GM12873 (cell line): ENCODE measurements at regions not wholly inside any gene's neighbourhood (a gene's known extent, or its start where the extent isn't known, plus 50 kb on each side); places are given as distances from the start of the nearest gene placed in this dataset.

ENCODE experiments used
- TF ChIP-seq, protein P1 (sequence below): IDR thresholded peaks from 2 replicates; pipeline ENCODE4 v1.5.1; 2012; ENCODE audit warnings: low read depth, mild to moderate bottlenecking, moderate library complexity, low read length, control low read depth; ENCODE audit not compliant: insufficient read depth; ENCODE audit errors: missing control alignments

DNA sequence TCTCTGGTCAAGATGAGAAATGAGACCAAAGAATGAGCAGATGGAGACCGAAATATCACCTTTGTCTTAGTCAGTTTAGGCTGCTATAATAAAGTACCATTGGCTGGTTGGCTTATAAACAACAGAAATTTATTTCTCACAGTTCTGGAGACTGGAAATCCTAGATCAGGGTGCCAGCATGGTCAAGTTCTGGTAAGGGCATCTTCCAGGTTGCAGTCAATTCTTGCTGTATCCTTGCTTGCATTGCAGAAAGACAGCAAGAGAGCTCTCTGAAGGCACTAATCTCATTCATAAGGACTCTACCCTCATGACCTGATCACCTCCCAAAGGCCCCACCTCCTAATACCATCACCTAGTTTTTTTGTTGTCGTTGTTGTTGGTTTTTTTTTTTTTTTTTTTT lies 52.7 kb upstream of the MKLN1 start:
- TF ChIP-seq, protein P1, sequence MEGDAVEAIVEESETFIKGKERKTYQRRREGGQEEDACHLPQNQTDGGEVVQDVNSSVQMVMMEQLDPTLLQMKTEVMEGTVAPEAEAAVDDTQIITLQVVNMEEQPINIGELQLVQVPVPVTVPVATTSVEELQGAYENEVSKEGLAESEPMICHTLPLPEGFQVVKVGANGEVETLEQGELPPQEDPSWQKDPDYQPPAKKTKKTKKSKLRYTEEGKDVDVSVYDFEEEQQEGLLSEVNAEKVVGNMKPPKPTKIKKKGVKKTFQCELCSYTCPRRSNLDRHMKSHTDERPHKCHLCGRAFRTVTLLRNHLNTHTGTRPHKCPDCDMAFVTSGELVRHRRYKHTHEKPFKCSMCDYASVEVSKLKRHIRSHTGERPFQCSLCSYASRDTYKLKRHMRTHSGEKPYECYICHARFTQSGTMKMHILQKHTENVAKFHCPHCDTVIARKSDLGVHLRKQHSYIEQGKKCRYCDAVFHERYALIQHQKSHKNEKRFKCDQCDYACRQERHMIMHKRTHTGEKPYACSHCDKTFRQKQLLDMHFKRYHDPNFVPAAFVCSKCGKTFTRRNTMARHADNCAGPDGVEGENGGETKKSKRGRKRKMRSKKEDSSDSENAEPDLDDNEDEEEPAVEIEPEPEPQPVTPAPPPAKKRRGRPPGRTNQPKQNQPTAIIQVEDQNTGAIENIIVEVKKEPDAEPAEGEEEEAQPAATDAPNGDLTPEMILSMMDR = no peak

DNA sequence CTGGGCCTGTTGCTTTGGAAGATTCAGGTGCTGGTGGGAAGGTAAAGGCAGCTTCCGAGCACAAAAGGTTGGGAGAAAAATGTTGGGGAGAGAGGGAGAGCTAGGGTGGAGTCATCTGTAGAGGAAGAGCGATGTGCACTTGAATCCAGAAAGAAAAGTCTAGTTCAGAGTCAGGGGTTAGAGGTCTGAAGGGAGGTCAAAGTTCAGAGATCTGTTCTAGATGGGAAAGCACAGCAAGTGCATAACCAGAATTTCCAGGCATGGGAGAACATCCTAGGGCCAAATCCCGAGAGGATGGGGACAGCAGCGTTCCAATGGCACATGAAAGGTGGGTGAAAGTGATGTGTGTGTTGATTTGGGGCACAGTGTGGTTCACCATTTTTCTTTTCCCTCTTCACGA lies 51.5 kb upstream of the MKLN1 start:
- TF ChIP-seq, protein P1 = no peak

DNA sequence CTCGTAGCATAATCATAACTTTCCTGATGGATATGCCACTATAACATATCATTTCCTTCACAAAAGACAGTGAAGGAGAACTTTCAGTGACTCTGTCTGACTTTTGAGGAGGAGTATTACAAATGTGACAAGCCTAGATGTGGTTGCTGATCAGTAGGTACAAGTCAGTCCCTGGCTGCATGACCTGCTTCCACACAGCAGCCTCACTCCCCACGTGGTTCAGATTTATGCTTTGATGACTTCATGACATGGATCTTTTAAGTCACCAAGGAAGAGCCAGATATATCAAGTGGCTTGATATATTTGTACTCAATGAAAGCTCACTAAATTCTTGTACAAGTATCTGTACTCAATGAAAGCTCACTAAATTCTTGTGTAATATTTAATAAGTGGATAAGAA lies 50.9 kb upstream of the MKLN1 start:
- TF ChIP-seq, protein P1 = no peak
